GM18909 (cell line): ENCODE measurements at regions not wholly inside any gene's neighbourhood (a gene's known extent, or its start where the extent isn't known, plus 50 kb on each side); places are given as distances from the start of the nearest gene placed in this dataset.
A peak's percentile ranks its signal among the peaks of the same experiment; 100 is the strongest.
"Not testable (repeated sequence)": the region's sequence is repeated elsewhere in the genome, so short reads cannot be mapped to it uniquely, and the experiment has no call there.

Source experiments
- ATAC-seq: cut with Tn5 transposase; IDR thresholded peaks from one replicate; pipeline ENCODE4 v1.9.1; 2021; ENCODE audit warnings: mild to moderate bottlenecking; ENCODE audit not compliant: unreplicated experiment, poor library complexity

- ATAC-seq, result no peak
Observed at GRCh38 chrX:7640392-7640791, 202.6 kb upstream of the VCX start.

GRCh38 chrX:7638078-7638710 is 204.8 kb upstream of the VCX start:
- ATAC-seq, result no peak

- no peak for ATAC-seq
Observed at GRCh38 chrX:7637066-7637465, 205.9 kb upstream of the VCX start.

GRCh38 chrX:7635604-7636003 is 207.4 kb upstream of the VCX start:
- no peak for ATAC-seq

- ATAC-seq, result no peak
Observed at GRCh38 chrX:7620560-7620959, 222.4 kb upstream of the VCX start.

GRCh38 chrX:7617994-7618393 is 225.0 kb upstream of the VCX start:
- no peak for ATAC-seq

- ATAC-seq, result no peak
Observed at GRCh38 chrX:7614616-7615015, 228.4 kb upstream of the VCX start.

GRCh38 chrX:7608625-7609024 is 234.3 kb upstream of the VCX start:
- not testable (repeated sequence) for ATAC-seq

GRCh38 chrX:7606039-7606652 is 236.8 kb upstream of the VCX start:
- ATAC-seq, result no peak

GRCh38 chrX:7603387-7603786 is 239.6 kb upstream of the VCX start:
- ATAC-seq, result no peak

GRCh38 chrX:7596822-7597221 is 246.1 kb upstream of the VCX start:
- ATAC-seq, result no peak

- not testable (repeated sequence) for ATAC-seq
Observed at GRCh38 chrX:7593370-7593769, 249.6 kb upstream of the VCX start.

GRCh38 chrX:7586126-7586525 is 256.8 kb upstream of the VCX start:
- peak; percentile 78 for ATAC-seq

- ATAC-seq, result no peak
Observed at GRCh38 chrX:7582191-7582590, 260.8 kb upstream of the VCX start.

GRCh38 chrX:7580127-7580526 is 262.8 kb upstream of the VCX start:
- no peak for ATAC-seq

GRCh38 chrX:7574325-7574724 is 268.6 kb upstream of the VCX start:
- no peak for ATAC-seq

- no peak for ATAC-seq
Observed at GRCh38 chrX:7570432-7571029, 272.4 kb upstream of the VCX start.

GRCh38 chrX:7568597-7568996 is 274.4 kb upstream of the VCX start:
- ATAC-seq, result no peak

GRCh38 chrX:7568130-7568529 is 274.8 kb upstream of the VCX start:
- ATAC-seq, result no peak

- ATAC-seq, result no peak
Observed at GRCh38 chrX:7552760-7553159, 290.2 kb upstream of the VCX start.

GRCh38 chrX:7546551-7547080 is 296.4 kb upstream of the VCX start:
- ATAC-seq, result no peak

- no peak for ATAC-seq
Observed at GRCh38 chrX:7545564-7545963, 297.4 kb upstream of the VCX start.
